HG03097 (cell line): ENCODE measurements at regions not wholly inside any gene's neighbourhood (a gene's known extent, or its start where the extent isn't known, plus 50 kb on each side); places are given as distances from the start of the nearest gene placed in this dataset.
"Not testable (repeated sequence)": the region's sequence is repeated elsewhere in the genome, so short reads cannot be mapped to it uniquely, and the experiment has no call there.

ENCODE experiments used
- ATAC-seq: cut with Tn5 transposase; IDR thresholded peaks from one replicate; pipeline ENCODE4 v1.9.1; 2021; ENCODE audit not compliant: unreplicated experiment, low FRiP score

DNA sequence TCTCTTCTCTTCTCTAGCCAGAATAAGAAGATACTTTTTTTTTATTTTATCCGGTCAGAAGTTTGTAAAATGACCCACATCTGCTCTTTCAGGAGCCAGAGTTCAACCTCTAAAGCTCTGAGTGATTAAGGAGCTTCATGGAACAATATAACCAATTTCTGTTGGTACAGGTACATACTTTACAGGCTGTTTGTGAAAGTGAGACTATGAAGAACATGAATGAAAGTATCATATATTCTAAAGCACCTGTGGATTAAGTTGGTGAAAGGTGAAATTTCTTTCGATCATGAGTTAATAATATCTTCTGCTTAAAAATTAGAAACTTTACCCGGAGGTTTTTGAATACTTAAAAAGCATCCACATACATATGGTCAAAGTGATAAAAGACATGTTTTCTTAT lies 65.2 kb downstream of the DMRT2 start:
- no peak for ATAC-seq

DNA sequence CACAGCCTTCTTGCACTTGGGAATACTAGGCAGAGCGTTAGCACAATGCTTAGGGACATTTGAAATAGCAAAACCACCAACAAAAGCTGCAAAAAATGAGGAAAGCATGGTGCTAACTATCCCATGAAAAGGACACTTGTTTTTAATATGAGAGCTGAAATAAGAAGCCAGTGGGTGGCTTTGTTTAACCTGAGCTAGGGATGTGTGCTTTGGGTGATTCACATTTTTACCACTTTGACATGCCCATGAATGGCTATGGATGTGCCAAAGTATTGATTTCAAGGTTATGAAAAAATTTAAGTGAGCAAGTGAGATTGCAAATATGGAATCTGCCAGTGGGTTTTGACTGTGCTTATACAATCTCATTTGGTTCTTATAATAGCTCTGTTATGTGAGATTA lies 67.3 kb downstream of the DMRT2 start:
- ATAC-seq: no peak

DNA sequence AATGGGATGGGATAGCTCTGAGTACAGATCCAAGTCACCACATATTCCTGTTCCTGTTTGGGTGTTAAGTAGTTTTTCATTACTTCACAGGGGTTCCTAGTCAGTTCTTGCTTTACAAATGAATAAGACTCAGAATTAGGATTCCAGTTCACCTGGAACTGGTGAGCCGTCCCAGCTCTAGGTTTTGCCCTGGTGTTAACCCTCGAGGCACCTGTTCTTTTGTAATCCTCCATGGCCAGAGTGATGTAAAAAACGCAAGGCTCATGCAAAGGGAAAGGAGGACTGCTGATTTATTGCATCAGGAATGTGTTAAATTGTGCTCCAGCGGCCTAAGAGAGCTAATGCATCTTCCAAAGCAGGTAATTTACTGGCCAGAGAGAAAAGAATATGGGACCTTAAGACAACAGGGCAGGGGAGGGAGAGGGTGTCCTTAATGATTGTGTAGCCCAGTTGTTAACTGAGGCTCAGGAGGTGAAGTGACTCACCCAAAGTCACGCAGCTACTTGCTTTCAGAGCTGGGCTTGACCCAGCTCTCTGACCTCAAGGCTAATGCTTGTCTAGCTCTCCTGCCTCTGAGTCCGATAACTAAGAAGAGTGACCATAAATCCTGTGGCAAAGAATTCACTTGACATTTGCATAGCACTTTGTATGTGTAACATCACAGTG lies 70.5 kb downstream of the DMRT2 start:
- no peak for ATAC-seq

DNA sequence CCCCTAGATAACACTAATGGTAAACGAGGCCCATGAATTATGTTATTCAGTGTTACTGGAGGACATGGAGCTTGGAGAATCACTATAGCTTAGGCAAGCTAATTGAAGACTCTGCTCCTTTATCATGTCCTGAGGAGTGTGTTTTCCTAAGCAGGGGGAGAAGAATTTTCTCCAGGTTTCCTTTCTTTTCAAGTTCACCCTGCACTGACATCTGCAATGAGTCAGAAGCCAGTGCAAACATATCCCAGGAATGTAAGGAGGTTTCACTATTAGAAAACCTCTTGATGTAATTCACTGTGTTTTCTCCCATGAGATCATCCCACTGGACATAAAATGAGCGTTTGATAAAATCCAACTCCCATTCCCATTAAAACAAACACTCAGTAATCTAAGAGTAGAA lies 75.6 kb downstream of the DMRT2 start:
- ATAC-seq: no peak

GRCh38 chr9:1128046-1128445 lies 77.9 kb downstream of the DMRT2 start:
- ATAC-seq: no peak

DNA sequence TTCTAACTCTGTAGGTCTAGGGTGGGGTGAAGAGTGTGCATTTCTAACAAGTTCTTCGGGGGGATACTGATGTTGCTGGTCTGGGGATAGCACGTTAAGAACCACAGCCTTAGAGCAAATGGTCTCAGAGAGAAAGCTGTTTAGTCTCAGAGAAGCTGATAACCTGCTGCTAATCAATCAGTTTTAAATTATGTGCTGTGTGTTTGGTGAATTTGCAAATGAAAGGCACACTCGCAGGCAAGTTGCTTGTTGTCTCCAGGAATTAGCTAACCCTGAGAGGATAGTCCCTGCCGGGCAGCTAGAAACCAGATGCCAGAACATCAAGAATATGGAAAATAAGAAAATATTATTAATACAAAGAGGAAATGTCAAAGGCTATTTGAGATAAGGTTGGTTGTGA lies 79.2 kb downstream of the DMRT2 start:
- no peak for ATAC-seq

- no peak for ATAC-seq
Observed at GRCh38 chr9:1140057-1140456, 89.9 kb downstream of the DMRT2 start.

DNA sequence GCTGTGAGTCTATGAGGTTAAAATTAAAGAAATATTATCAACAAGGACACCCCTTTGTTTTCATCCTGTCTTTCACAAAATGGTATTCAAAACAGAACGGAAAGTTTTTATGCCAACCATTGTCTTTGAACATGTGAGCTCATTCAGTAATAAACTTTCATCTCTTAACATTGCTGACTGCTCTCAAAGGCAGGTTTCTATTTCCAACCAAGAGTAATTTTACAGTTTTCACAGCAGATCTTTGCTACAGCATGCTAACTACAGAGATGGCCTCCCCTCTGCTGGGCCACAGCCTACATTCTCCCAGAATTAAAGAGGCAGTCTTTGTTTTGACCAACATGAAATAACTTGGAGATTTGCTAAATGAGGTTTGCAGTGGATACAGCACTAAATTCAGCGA lies 101.5 kb downstream of the DMRT2 start:
- no peak for ATAC-seq

DNA sequence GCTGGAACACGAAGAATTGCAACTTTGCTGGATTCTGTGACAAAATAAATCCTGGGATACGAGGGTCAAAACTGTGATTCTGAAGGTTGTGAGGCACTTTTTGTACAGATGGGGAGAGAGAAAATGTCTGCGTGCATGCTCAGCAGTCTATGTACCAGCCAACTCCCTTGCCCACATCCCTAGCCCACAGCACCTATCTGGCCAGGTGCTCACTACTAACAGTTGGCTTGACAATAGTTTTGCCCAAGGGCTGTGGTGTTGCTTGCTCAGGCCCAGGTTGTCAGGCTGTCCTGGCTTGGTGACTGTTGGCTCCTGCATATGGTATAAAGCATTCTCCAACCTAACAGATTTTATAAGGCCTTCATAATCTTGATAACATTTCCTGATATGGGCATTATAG lies 102.0 kb downstream of the DMRT2 start:
- no peak for ATAC-seq

DNA sequence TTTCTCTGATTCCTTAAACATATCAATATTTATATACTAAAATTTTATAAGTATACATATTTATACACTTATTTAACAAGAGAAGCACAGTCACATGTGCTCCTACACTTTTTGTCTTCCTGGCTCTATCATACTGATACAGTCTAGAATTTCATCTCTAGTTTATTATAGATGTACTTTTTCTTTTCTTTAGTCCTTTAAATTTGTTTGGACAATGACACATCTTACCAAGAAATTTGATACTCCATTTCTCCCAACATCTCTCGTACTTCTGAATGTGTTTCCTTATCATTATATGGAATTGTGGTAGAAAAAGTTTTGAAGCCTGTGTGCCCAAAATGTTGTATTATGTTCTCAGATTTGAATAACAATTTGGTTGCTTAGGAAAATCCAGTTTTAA lies 104.6 kb downstream of the DMRT2 start:
- ATAC-seq: no peak

DNA sequence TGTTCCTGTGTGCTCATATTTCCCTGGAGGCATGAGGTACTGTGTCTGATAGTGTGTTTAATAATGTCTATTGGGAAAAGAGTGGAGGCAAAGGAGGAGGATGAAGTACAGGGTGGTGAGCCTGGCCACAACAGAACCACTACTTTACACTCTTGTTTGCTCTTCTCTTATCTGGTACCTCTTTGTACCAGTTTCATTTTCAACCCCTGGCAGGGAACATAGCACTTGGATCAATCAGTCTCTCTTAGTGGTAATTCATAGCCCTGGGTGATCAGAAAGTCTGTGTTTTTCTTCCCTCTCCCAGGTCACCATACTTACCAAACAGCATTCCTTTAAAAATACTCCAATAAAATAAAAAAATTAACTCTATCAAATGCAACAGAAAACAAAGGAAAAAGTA lies 105.4 kb downstream of the DMRT2 start:
- ATAC-seq: no peak

DNA sequence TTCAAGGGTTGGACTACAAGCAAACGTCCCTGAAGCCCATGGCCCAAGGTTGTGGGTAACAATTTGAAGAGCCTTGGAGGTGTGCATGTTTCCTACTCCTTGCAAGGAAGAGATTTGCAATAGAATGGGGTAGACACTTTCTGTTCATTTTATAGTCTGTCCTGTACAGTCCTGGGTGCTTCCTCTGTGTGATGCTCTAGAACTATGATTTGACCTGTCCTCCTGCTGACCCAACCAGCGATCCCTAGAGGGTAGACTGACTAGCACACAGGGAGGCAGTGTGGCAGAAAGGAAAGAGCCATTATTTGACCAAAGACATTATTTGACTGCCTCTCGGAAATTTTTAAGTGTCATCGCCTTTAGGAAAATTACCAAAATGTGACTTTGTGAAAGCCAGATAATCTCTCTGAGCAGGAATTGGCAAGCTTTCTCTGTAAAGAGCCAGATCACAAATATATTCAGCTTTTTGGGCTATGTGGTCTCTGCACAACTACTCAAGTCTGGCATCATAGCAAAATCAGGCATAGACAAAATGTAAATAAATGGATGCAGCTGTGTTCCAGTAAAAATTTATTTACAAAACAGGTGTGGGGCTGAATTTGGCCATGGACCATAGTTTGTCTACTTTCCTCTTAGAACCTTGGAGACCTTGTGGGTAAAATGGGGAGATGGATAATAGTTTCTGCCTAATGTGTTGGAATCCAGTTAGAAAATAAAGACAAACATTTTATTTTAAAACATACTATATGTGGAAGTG lies 106.8 kb downstream of the DMRT2 start:
- no peak for ATAC-seq

- no peak for ATAC-seq
Observed at GRCh38 chr9:1157836-1158235, 107.7 kb downstream of the DMRT2 start.

GRCh38 chr9:1170918-1171317 lies 120.8 kb downstream of the DMRT2 start:
- ATAC-seq: no peak

GRCh38 chr9:1171546-1171945 lies 121.4 kb downstream of the DMRT2 start:
- ATAC-seq: no peak

- no peak for ATAC-seq
Observed at GRCh38 chr9:1173211-1173610, 123.1 kb downstream of the DMRT2 start.

DNA sequence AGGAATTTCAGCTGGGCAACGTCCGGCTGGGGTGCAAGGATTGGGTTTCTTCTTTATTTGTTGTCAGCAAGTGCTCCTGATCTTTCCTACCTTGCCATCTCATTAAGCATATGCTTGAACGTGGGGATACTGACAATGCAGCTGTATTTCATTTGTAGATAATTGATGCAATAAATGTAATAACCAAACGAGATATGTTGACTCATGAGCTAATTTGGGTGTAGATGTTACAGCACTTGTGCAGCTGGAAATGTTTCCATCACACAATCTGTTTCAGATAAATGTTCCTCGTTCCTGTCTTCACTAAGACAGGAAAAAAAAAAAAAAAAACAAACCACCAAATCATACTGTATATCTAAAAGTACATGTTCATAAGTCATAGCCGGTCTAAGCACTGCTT lies 123.8 kb downstream of the DMRT2 start:
- no peak for ATAC-seq

- ATAC-seq: no peak
Observed at GRCh38 chr9:1179366-1179765, 129.2 kb downstream of the DMRT2 start.

DNA sequence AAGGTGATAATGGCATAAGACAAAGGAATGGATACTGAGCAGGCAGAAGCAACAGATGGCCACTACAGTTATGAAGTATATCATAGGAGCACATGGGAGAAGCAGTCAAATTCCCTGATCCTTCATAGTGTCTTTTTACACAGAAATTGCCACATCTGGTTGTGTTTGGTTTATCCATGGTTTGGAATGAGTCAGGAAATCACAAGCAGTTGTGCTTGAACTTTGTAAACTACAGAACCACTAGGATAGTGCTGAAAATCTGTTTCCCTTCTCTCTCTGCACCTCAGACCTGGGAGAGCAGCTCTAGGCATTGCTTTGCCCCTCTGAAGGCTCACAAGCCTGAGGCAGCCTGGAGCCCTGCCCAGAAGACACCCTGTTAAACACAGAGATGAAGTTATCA lies 134.0 kb downstream of the DMRT2 start:
- no peak for ATAC-seq

GRCh38 chr9:1187137-1187536 lies 137.0 kb downstream of the DMRT2 start:
- ATAC-seq: not testable (repeated sequence)

DNA sequence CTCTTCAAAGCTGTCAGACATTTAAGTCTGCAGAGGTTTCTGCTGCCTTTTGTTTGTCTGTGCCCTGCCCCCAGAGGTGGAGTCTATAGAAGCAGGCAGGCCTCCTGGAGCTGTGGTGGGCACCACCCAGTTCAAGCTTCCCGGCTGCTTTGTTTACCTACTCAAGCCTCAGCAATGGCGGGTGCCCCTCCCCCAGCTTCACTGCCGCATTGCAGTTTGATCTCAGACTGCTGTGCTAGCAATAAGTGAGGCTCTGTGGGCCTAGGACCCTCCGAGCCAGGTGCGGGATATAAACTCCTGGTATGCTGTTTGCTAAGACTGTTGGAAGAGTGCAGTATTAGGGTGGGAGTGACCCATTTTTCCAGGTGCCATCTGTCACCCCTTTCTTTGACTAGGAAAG lies 145.5 kb downstream of the DMRT2 start:
- not testable (repeated sequence) for ATAC-seq

DNA sequence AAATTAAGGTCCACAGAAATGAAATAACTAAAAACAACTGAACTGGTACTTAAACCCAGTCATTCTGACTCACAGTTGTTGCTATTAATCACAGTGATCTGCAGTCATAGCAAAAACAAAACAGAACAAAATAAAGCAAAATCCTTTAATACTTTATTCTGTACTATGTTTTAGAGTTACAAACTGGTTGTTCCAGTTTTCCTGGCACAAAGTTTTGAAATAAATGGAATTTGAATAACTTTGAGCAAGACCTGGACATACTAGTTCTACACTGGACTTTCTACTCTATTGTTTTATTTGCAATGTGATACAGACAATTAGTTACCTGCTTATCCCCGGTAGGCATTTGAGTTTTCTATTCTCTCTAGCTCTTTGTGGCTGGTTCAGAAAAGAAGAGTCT lies 147.9 kb downstream of the DMRT2 start:
- no peak for ATAC-seq
